ENCODE measurements at regions not wholly inside any gene's neighbourhood (a gene's known extent, or its start where the extent isn't known, plus 50 kb on each side); places are given as distances from the start of the nearest gene placed in this dataset.

GRCh38 chr6:92762443-92763273, 656.7 kb downstream of the EPHA7 start:
- no peak overlapping the region for H2AFZ ChIP-seq (ENCODE audit: low read depth, low read length)
- no peaks in the 10 kb centered on the region for H3K9me3 ChIP-seq (ENCODE audit: low read length)
- H3K4me3 ChIP-seq (ENCODE audit: low read length): no peak overlapping the region
- no peaks in the 10 kb centered on the region for H3K27me3 ChIP-seq (ENCODE audit: insufficient read depth, low read length)
- H3K4me1 ChIP-seq (ENCODE audit: insufficient read depth, low read length): no peaks in the 10 kb centered on the region
- no peaks in the 10 kb centered on the region for H3K36me3 ChIP-seq (ENCODE audit: insufficient read depth, low read length)

DNA sequence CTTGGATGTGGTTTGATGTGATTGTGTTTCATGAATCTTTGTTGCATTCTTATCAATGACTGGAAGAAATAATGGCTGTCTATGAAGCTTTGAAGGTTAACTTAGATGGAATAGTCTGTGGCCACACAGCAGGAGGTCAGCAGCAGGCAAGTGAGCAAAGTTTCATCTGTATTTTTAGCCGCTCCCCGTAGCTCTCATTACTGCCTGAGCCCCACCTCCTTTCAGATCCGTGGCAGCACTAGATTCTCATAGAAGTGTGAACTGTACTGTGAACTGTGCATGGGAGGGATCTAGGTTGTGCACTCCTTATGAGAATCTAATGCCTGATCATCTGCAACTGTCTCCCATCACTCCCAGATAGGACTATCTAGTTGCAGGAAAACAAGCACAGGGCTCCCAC, 660.2 kb downstream of the EPHA7 start:
- no peak overlapping the region for H2AFZ ChIP-seq (ENCODE audit: low read depth, low read length)
- H3K36me3 ChIP-seq (ENCODE audit: insufficient read depth, low read length): no peaks in the 10 kb centered on the region

GRCh38 chr6:92757925-92758324, 661.4 kb downstream of the EPHA7 start:
- no peaks in the 10 kb centered on the region for H3K4me1 ChIP-seq (ENCODE audit: insufficient read depth, low read length)
- H2AFZ ChIP-seq (ENCODE audit: low read depth, low read length): no peak overlapping the region
- no peaks in the 10 kb centered on the region for H3K27me3 ChIP-seq (ENCODE audit: insufficient read depth, low read length)
- no peaks in the 10 kb centered on the region for H3K9me3 ChIP-seq (ENCODE audit: low read length)
- no peak overlapping the region for H3K4me3 ChIP-seq (ENCODE audit: low read length)
- no peaks in the 10 kb centered on the region for H3K36me3 ChIP-seq (ENCODE audit: insufficient read depth, low read length)

More for the DNA sequence above, 660.2 kb downstream of the EPHA7 start:
- Histone ChIP-seq H3K4me1 (ENCODE audit: insufficient read depth, low read length) (no peaks in the 10 kb centered on the region), H3K4me3 (ENCODE audit: low read length) (no peak overlapping the region), H3K9me3 (ENCODE audit: low read length) (no peaks in the 10 kb centered on the region), H3K27me3 (ENCODE audit: insufficient read depth, low read length) (no peaks in the 10 kb centered on the region)

- H3K36me3 ChIP-seq (ENCODE audit: insufficient read depth, low read length): no peaks in the 10 kb centered on the region
- H3K4me1 ChIP-seq (ENCODE audit: insufficient read depth, low read length): no peaks in the 10 kb centered on the region
- no peak overlapping the region for H2AFZ ChIP-seq (ENCODE audit: low read depth, low read length)
- H3K9me3 ChIP-seq (ENCODE audit: low read length): no peaks in the 10 kb centered on the region
- H3K4me3 ChIP-seq (ENCODE audit: low read length): no peak overlapping the region
- H3K27me3 ChIP-seq (ENCODE audit: insufficient read depth, low read length): no peaks in the 10 kb centered on the region
These were observed 662.4 kb downstream of the EPHA7 start for GRCh38 chr6:92756912-92757311.

DNA sequence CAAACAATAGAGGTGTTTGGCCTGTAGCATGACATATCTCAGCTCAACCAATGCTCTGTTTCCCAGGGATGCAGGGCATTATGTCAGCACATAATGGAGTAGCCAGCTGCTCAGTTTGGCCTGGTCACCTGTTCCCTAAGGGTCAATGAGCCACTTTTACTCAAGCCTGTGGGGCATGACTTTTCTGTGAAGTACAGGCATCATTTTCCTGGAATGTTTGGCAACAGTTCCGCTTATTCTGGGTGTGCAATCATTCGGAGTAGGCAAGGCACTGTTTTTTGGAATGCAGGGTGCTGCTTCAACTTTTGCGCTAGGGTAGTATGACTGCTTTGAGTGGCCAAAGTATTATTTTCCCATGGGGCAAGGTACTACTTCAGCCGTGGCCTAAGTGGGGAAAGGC, 665.4 kb downstream of the EPHA7 start:
- H3K27me3 ChIP-seq (ENCODE audit: insufficient read depth, low read length): no peaks in the 10 kb centered on the region
- no peak overlapping the region for H3K4me3 ChIP-seq (ENCODE audit: low read length)
- H2AFZ ChIP-seq (ENCODE audit: low read depth, low read length): no peak overlapping the region
- no peaks in the 10 kb centered on the region for H3K9me3 ChIP-seq (ENCODE audit: low read length)
- H3K4me1 ChIP-seq (ENCODE audit: insufficient read depth, low read length): no peaks in the 10 kb centered on the region
- no peaks in the 10 kb centered on the region for H3K36me3 ChIP-seq (ENCODE audit: insufficient read depth, low read length)

GRCh38 chr6:92752114-92752513, 667.2 kb downstream of the EPHA7 start:
- H3K4me3 ChIP-seq (ENCODE audit: low read length): no peak overlapping the region
- H3K27me3 ChIP-seq (ENCODE audit: insufficient read depth, low read length): no peaks in the 10 kb centered on the region
- H3K9me3 ChIP-seq (ENCODE audit: low read length): no peaks in the 10 kb centered on the region
- H3K36me3 ChIP-seq (ENCODE audit: insufficient read depth, low read length): no peaks in the 10 kb centered on the region
- H2AFZ ChIP-seq (ENCODE audit: low read depth, low read length): no peak overlapping the region
- H3K4me1 ChIP-seq (ENCODE audit: insufficient read depth, low read length): no peaks in the 10 kb centered on the region

GRCh38 chr6:92748131-92748530, 671.2 kb downstream of the EPHA7 start:
- no peaks in the 10 kb centered on the region for H3K4me1 ChIP-seq (ENCODE audit: insufficient read depth, low read length)
- no peak overlapping the region for H3K4me3 ChIP-seq (ENCODE audit: low read length)
- no peak overlapping the region for H2AFZ ChIP-seq (ENCODE audit: low read depth, low read length)
- no peaks in the 10 kb centered on the region for H3K9me3 ChIP-seq (ENCODE audit: low read length)
- no peaks in the 10 kb centered on the region for H3K27me3 ChIP-seq (ENCODE audit: insufficient read depth, low read length)
- no peaks in the 10 kb centered on the region for H3K36me3 ChIP-seq (ENCODE audit: insufficient read depth, low read length)

DNA sequence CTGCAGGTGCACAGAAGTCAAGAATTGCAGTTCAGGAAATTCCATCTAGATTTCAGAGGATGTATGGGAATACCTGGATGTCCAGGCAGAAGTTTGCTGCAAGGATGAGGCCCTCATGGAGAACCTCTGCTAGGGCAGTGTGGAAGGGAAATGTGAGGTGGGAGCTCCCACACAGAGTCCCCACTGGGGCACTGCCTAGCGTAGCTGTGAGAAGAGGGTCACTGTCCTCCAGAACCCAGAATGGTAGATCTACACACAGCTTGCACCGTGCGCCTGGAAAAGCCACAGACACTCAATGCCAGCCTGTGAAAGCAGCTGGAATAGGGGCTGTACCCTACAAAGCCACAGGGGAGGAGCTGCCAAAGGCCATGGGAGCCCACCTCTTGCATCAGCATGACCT, 681.4 kb downstream of the EPHA7 start:
- H3K9me3 ChIP-seq (ENCODE audit: low read length): peaks cover 4% of the 10 kb centered on the region
- no peaks in the 10 kb centered on the region for H3K27me3 ChIP-seq (ENCODE audit: insufficient read depth, low read length)
- no peaks in the 10 kb centered on the region for H3K36me3 ChIP-seq (ENCODE audit: insufficient read depth, low read length)
- no peaks in the 10 kb centered on the region for H3K4me1 ChIP-seq (ENCODE audit: insufficient read depth, low read length)
- no peak overlapping the region for H3K4me3 ChIP-seq (ENCODE audit: low read length)
- no peak overlapping the region for H2AFZ ChIP-seq (ENCODE audit: low read depth, low read length)

DNA sequence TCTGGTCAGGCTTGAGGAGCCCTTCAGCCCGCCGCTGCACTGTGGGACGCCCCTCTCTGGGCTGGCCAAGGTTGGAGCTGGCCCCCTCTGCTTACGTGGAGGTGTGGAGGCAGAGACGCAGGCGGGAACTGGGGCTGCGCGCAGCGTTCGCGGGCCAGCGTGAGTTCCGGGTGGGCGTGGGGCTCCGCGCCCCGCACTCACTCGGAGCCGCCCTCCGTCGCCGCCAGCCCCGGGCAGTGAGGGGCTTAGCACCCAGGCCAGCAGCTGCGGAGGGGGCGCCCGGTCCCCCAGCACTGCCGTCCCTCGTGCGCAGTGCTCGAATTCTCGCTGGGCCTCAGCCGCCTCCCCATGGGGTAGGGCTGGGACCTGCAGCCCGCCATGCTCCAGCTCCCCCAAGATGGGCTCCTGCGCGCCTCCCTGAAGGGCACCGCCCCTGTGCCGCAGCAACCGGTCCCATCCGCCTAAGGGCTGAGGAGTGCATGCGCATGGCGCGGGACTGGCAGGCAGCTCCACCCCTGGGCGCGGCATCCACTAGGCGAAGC, 695.9 kb downstream of the EPHA7 start:
- H3K4me3 ChIP-seq (ENCODE audit: low read length): no peak overlapping the region
- no peaks in the 10 kb centered on the region for H3K9me3 ChIP-seq (ENCODE audit: low read length)
- H3K36me3 ChIP-seq (ENCODE audit: insufficient read depth, low read length): no peaks in the 10 kb centered on the region
- H2AFZ ChIP-seq (ENCODE audit: low read depth, low read length): no peak overlapping the region
- no peaks in the 10 kb centered on the region for H3K4me1 ChIP-seq (ENCODE audit: insufficient read depth, low read length)
- no peaks in the 10 kb centered on the region for H3K27me3 ChIP-seq (ENCODE audit: insufficient read depth, low read length)

DNA sequence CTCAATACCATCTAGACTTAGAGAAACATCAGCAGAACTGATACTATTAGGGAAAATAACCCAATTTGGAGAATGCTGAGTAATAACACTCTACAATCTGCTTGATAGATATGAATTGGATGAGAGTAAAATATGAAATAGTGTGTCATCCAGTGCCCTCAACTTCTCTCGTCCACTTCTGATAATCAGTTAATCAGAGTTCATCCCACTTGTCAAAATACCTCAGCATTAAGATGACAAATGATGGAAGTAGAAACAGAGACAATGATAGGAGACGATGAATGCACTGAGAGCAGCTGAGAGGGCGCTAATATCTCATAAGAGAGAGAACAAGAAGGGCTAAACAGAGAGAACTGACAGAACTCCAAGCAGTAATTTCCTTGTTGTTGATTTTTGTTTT, 699.6 kb downstream of the EPHA7 start:
- Histone ChIP-seq H3K9me3 (ENCODE audit: low read length) (no peaks in the 10 kb centered on the region), H3K36me3 (ENCODE audit: insufficient read depth, low read length) (no peaks in the 10 kb centered on the region), H3K4me1 (ENCODE audit: insufficient read depth, low read length) (no peaks in the 10 kb centered on the region), H2AFZ (ENCODE audit: low read depth, low read length) (no peak overlapping the region), H3K4me3 (ENCODE audit: low read length) (no peak overlapping the region), H3K27me3 (ENCODE audit: insufficient read depth, low read length) (no peaks in the 10 kb centered on the region)

GRCh38 chr6:92716638-92717037, 702.7 kb downstream of the EPHA7 start:
- no peaks in the 10 kb centered on the region for H3K36me3 ChIP-seq (ENCODE audit: insufficient read depth, low read length)
- H3K27me3 ChIP-seq (ENCODE audit: insufficient read depth, low read length): no peaks in the 10 kb centered on the region
- no peak overlapping the region for H3K4me3 ChIP-seq (ENCODE audit: low read length)
- H3K9me3 ChIP-seq (ENCODE audit: low read length): no peaks in the 10 kb centered on the region
- no peaks in the 10 kb centered on the region for H3K4me1 ChIP-seq (ENCODE audit: insufficient read depth, low read length)
- no peak overlapping the region for H2AFZ ChIP-seq (ENCODE audit: low read depth, low read length)

DNA sequence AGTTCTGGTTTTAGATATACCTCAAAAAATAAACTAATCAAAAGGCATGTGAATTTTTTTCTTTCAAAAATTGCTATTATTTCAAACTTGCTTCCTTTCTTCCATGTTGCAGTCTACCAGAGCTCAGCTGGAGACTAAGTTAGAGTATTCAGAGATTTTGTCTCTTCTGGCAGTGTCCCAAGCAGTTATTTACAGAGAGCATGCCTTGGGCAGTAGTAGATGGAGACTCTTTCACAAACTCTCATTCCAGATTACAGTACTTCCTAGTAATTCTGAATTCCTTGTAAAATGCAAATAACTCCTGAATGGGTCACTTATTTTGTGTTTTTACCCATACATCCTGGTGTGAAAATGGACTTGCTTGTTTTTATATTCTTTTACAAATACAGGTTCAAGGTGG, 703.4 kb downstream of the EPHA7 start:
- no peaks in the 10 kb centered on the region for H3K4me1 ChIP-seq (ENCODE audit: insufficient read depth, low read length)
- no peaks in the 10 kb centered on the region for H3K36me3 ChIP-seq (ENCODE audit: insufficient read depth, low read length)
- no peak overlapping the region for H3K4me3 ChIP-seq (ENCODE audit: low read length)
- H3K27me3 ChIP-seq (ENCODE audit: insufficient read depth, low read length): no peaks in the 10 kb centered on the region
- no peaks in the 10 kb centered on the region for H3K9me3 ChIP-seq (ENCODE audit: low read length)
- no peak overlapping the region for H2AFZ ChIP-seq (ENCODE audit: low read depth, low read length)

DNA sequence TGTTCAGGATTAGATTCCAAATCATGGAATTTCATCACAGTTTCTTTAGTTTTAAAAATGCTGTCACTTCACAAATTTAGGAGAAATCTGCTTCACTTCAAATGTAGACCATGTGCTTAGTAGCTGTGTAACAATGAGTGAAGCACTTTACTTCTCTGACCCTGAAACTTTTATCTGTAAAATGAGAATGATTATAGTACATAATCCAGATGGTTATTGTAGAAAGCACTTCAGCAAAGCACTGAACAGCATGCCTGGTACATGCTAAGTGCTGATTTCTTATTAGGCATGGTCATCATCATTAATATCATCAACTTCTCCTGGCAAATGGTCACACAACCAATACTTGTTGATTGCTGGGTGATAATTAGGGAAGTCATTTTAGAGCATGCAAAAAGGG, 705.0 kb downstream of the EPHA7 start:
- Histone ChIP-seq H2AFZ (ENCODE audit: low read depth, low read length) (no peak overlapping the region), H3K36me3 (ENCODE audit: insufficient read depth, low read length) (no peaks in the 10 kb centered on the region), H3K27me3 (ENCODE audit: insufficient read depth, low read length) (no peaks in the 10 kb centered on the region), H3K4me1 (ENCODE audit: insufficient read depth, low read length) (no peaks in the 10 kb centered on the region), H3K4me3 (ENCODE audit: low read length) (no peak overlapping the region), H3K9me3 (ENCODE audit: low read length) (no peaks in the 10 kb centered on the region)

DNA sequence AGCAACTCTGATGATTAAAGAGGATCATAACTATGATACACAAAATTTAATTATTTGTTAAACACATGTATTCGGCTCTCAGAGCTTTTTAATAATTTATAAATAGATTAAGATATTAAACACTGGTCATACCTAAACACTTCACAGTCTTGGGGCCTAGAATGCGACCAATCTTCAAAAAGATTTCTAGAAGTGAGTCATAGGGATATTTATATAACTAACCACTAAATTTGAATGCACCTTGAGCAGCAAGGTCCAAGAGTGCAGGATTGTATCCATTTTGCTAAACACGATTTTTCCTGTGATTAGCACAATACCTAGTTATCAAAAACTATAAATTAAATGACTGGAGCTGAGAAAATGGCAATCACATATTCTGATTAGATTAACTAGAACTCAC, 709.3 kb downstream of the EPHA7 start:
- Histone ChIP-seq H3K27me3 (ENCODE audit: insufficient read depth, low read length) (no peaks in the 10 kb centered on the region), H3K36me3 (ENCODE audit: insufficient read depth, low read length) (no peaks in the 10 kb centered on the region), H3K9me3 (ENCODE audit: low read length) (no peaks in the 10 kb centered on the region), H3K4me3 (ENCODE audit: low read length) (no peak overlapping the region), H3K4me1 (ENCODE audit: insufficient read depth, low read length) (no peaks in the 10 kb centered on the region), H2AFZ (ENCODE audit: low read depth, low read length) (no peak overlapping the region)

Data from neuron (in vitro differentiated cells).